ENCODE measurements at regions not wholly inside any gene's neighbourhood (a gene's known extent, or its start where the extent isn't known, plus 50 kb on each side); places are given as distances from the start of the nearest gene placed in this dataset.
A peak's percentile ranks its signal among the peaks of the same experiment; 100 is the strongest.
"Not testable (repeated sequence)": the region's sequence is repeated elsewhere in the genome, so short reads cannot be mapped to it uniquely, and the experiment has no call there.

- DNase-seq (ENCODE audit: low read depth in 6 of 9, low spot score in 9 of 9): peak in 1 of 9 donors; percentile 10
- 95% methylated on average over 6 of the region's 6 CpGs for WGBS
- no peak overlapping the region for H3K4me3 ChIP-seq (ENCODE audit: low read length in 2 of 2)
- H3K27ac ChIP-seq (ENCODE audit: low read depth in 1 of 2, low read length in 1 of 2): no peak overlapping the region
- H3K36me3 ChIP-seq (ENCODE audit: control insufficient read depth in 2 of 2, insufficient read depth in 2 of 2, low read length in 1 of 2): no peaks in the 10 kb centered on the region
- no peaks in the 10 kb centered on the region for H3K27me3 ChIP-seq (ENCODE audit: control insufficient read depth in 2 of 2, insufficient read depth in 1 of 2, low read length in 1 of 2)
- no peaks in the 10 kb centered on the region for H3K9me3 ChIP-seq (ENCODE audit: control insufficient read depth in 2 of 2, insufficient read depth in 1 of 2, low read length in 1 of 2)
- no peaks in the 10 kb centered on the region for H3K4me1 ChIP-seq (ENCODE audit: control insufficient read depth in 2 of 2, insufficient read depth in 2 of 2, low read length in 2 of 2)
Observed at GRCh38 chr7:69208848-69209247, 389.4 kb upstream of the AUTS2 start.

GRCh38 chr7:69211336-69211735 is 386.9 kb upstream of the AUTS2 start:
- H3K4me3 ChIP-seq (ENCODE audit: low read length in 2 of 2): no peak overlapping the region
- no peaks in the 10 kb centered on the region for H3K27me3 ChIP-seq (ENCODE audit: control insufficient read depth in 2 of 2, insufficient read depth in 1 of 2, low read length in 1 of 2)
- H3K4me1 ChIP-seq (ENCODE audit: control insufficient read depth in 2 of 2, insufficient read depth in 2 of 2, low read length in 2 of 2): no peaks in the 10 kb centered on the region
- H3K36me3 ChIP-seq (ENCODE audit: control insufficient read depth in 2 of 2, insufficient read depth in 2 of 2, low read length in 1 of 2): no peaks in the 10 kb centered on the region
- DNase-seq (ENCODE audit: low read depth in 6 of 9, low spot score in 9 of 9): no peak
- no peak overlapping the region for H3K27ac ChIP-seq (ENCODE audit: low read depth in 1 of 2, low read length in 1 of 2)
- 91% methylated on average over 10 of the region's 10 CpGs for WGBS
- no peaks in the 10 kb centered on the region for H3K9me3 ChIP-seq (ENCODE audit: control insufficient read depth in 2 of 2, insufficient read depth in 1 of 2, low read length in 1 of 2)

DNA sequence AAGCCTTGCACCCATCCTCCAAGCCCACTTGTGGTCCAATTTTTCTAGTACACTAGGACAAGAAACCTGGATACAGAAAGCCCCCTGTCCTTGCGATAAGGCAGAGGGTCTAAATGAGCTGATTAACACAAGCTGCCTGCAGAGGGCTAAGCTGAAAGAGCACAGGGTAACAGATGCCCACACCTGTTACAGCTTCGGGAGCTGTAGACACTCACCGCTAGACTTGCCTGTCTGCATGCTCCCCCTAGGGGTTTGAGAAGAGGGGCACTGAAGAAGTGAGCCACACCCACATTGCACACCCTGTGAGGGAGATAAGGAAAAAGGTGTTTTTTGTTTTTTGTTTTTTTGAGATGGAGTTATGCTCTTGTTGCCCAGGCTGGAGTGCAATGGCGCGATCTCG is 386.5 kb upstream of the AUTS2 start:
- WGBS: 69% methylated on average over 6 of the region's 6 CpGs
- peak in 4 of 9 donors; percentile 3 to 43 (median 16) for DNase-seq (ENCODE audit: low read depth in 6 of 9, low spot score in 9 of 9)
- H3K27me3 ChIP-seq (ENCODE audit: control insufficient read depth in 2 of 2, insufficient read depth in 1 of 2, low read length in 1 of 2): no peaks in the 10 kb centered on the region

GRCh38 chr7:69213878-69214277 is 384.4 kb upstream of the AUTS2 start:
- Histone ChIP-seq H3K27ac (ENCODE audit: low read depth in 1 of 2, low read length in 1 of 2) (no peak overlapping the region), H3K4me3 (ENCODE audit: low read length in 2 of 2) (no peak overlapping the region), H3K9me3 (ENCODE audit: control insufficient read depth in 2 of 2, insufficient read depth in 1 of 2, low read length in 1 of 2) (no peaks in the 10 kb centered on the region), H3K27me3 (ENCODE audit: control insufficient read depth in 2 of 2, insufficient read depth in 1 of 2, low read length in 1 of 2) (no peaks in the 10 kb centered on the region), H3K36me3 (ENCODE audit: control insufficient read depth in 2 of 2, insufficient read depth in 2 of 2, low read length in 1 of 2) (no peaks in the 10 kb centered on the region), H3K4me1 (ENCODE audit: control insufficient read depth in 2 of 2, insufficient read depth in 2 of 2, low read length in 2 of 2) (no peaks in the 10 kb centered on the region)
- DNase-seq (ENCODE audit: low read depth in 6 of 9, low spot score in 9 of 9): no peak
- 95% methylated on average over 8 of the region's 8 CpGs for WGBS

More for the DNA sequence above, 386.5 kb upstream of the AUTS2 start:
- Histone ChIP-seq H3K36me3 (ENCODE audit: control insufficient read depth in 2 of 2, insufficient read depth in 2 of 2, low read length in 1 of 2) (no peaks in the 10 kb centered on the region), H3K4me1 (ENCODE audit: control insufficient read depth in 2 of 2, insufficient read depth in 2 of 2, low read length in 2 of 2) (no peaks in the 10 kb centered on the region), H3K4me3 (ENCODE audit: low read length in 2 of 2) (no peak overlapping the region), H3K27ac (ENCODE audit: low read depth in 1 of 2, low read length in 1 of 2) (no peak overlapping the region), H3K9me3 (ENCODE audit: control insufficient read depth in 2 of 2, insufficient read depth in 1 of 2, low read length in 1 of 2) (no peaks in the 10 kb centered on the region)

GRCh38 chr7:69215516-69215915 is 382.8 kb upstream of the AUTS2 start:
- H3K9me3 ChIP-seq (ENCODE audit: control insufficient read depth in 2 of 2, insufficient read depth in 1 of 2, low read length in 1 of 2); DNase-seq (ENCODE audit: low read depth in 6 of 9, low spot score in 9 of 9); H3K4me3 ChIP-seq (ENCODE audit: low read length in 2 of 2); H3K27me3 ChIP-seq (ENCODE audit: control insufficient read depth in 2 of 2, insufficient read depth in 1 of 2, low read length in 1 of 2); H3K27ac ChIP-seq (ENCODE audit: low read depth in 1 of 2, low read length in 1 of 2); H3K4me1 ChIP-seq (ENCODE audit: control insufficient read depth in 2 of 2, insufficient read depth in 2 of 2, low read length in 2 of 2); H3K36me3 ChIP-seq (ENCODE audit: control insufficient read depth in 2 of 2, insufficient read depth in 2 of 2, low read length in 1 of 2): not testable (repeated sequence)
- 97% methylated on average over 10 of the region's 10 CpGs for WGBS

DNA sequence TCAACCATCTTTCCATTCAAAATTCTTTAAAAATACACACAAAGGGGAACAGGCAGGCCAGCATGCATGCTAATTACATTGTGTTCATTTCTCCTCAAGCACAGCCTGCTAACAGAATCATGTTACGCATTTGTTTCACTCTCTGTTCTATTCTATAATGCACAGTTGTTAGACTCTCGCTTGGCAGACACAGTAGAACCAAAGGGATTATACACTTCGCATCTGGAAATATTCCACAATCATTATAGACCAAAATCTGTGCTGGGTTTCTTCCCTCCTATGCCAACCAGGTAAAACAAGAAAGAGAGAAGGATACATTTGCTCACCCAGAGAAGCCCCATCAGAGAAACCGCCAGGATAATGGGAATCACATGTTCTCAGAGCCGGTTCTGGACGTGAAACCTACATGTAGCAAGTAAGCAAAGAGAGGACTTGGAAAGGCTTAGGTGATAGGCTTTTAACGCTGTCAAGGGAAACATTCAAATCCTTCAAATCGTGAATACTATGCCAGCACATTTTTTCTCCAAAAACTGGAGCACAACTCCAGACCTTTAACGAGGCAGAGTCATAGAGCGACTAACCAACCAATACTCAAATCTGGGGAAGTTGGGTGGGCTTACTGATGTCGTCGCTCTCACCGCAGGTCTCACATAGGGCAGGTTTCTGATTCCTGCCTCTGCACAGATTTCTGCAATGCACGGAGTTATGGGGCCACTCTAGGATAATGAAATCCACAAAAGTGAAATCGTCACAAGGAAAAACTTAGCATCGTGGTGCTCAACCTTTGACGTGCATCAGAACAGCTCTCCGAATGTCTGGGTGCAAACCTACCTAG is 380.5 kb upstream of the AUTS2 start:
- DNase-seq (ENCODE audit: low read depth in 6 of 9, low spot score in 9 of 9): no peak
- WGBS: 91% methylated on average over 18 of the region's 18 CpGs
- H3K27ac ChIP-seq (ENCODE audit: low read depth in 1 of 2, low read length in 1 of 2): no peak overlapping the region
- H3K27me3 ChIP-seq (ENCODE audit: control insufficient read depth in 2 of 2, insufficient read depth in 1 of 2, low read length in 1 of 2): no peaks in the 10 kb centered on the region
- no peak overlapping the region for H3K4me3 ChIP-seq (ENCODE audit: low read length in 2 of 2)
- H3K4me1 ChIP-seq (ENCODE audit: control insufficient read depth in 2 of 2, insufficient read depth in 2 of 2, low read length in 2 of 2): no peaks in the 10 kb centered on the region
- no peaks in the 10 kb centered on the region for H3K36me3 ChIP-seq (ENCODE audit: control insufficient read depth in 2 of 2, insufficient read depth in 2 of 2, low read length in 1 of 2)
- H3K9me3 ChIP-seq (ENCODE audit: control insufficient read depth in 2 of 2, insufficient read depth in 1 of 2, low read length in 1 of 2): no peaks in the 10 kb centered on the region

DNA sequence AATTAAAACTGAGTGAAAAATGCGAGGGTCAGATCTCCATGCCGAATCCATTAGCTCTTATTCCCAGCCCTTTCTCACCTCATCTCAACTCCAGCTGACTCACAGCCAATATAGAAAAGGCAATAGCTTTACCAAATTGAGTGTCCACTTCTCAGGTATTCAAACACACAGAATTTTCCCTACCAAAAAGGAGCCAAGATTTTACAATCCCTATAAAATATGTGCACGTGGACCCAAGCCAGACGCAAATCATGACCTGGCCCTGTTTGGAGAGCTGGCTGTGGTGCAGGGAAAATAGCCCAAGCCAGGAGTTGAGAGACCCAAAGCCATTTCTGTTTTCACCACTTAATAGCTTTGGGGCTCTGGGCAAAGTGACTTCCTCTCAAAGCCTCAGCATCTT is 379.7 kb upstream of the AUTS2 start:
- no peaks in the 10 kb centered on the region for H3K9me3 ChIP-seq (ENCODE audit: control insufficient read depth in 2 of 2, insufficient read depth in 1 of 2, low read length in 1 of 2)
- no peaks in the 10 kb centered on the region for H3K4me1 ChIP-seq (ENCODE audit: control insufficient read depth in 2 of 2, insufficient read depth in 2 of 2, low read length in 2 of 2)
- no peaks in the 10 kb centered on the region for H3K27me3 ChIP-seq (ENCODE audit: control insufficient read depth in 2 of 2, insufficient read depth in 1 of 2, low read length in 1 of 2)
- no peak overlapping the region for H3K4me3 ChIP-seq (ENCODE audit: low read length in 2 of 2)
- H3K27ac ChIP-seq (ENCODE audit: low read depth in 1 of 2, low read length in 1 of 2): no peak overlapping the region
- 91% methylated on average over 4 of the region's 4 CpGs for WGBS
- H3K36me3 ChIP-seq (ENCODE audit: control insufficient read depth in 2 of 2, insufficient read depth in 2 of 2, low read length in 1 of 2): no peaks in the 10 kb centered on the region
- DNase-seq (ENCODE audit: low read depth in 6 of 9, low spot score in 9 of 9): no peak

DNA sequence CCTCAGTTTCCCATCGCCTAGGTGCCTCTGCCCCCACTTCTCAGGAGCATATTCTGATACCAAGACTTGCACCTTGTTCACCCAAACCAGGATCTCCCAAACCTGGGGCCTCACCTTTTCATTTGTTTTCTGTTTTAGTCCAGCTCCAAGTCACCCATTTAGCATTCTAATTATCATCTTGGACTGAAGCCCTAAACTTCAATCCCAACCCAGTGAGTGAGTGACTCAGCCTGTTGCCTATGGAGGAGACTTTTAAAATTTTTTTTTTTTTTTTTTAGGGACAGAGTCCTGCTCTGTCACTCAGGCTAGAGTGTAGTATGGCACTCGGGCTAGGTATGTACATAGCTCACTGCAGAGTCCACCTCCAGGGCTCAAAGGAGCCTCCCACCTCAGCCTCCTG is 378.9 kb upstream of the AUTS2 start:
- Histone ChIP-seq H3K27me3 (ENCODE audit: control insufficient read depth in 2 of 2, insufficient read depth in 1 of 2, low read length in 1 of 2) (no peaks in the 10 kb centered on the region), H3K27ac (ENCODE audit: low read depth in 1 of 2, low read length in 1 of 2) (no peak overlapping the region), H3K4me3 (ENCODE audit: low read length in 2 of 2) (no peak overlapping the region), H3K9me3 (ENCODE audit: control insufficient read depth in 2 of 2, insufficient read depth in 1 of 2, low read length in 1 of 2) (no peaks in the 10 kb centered on the region), H3K36me3 (ENCODE audit: control insufficient read depth in 2 of 2, insufficient read depth in 2 of 2, low read length in 1 of 2) (no peaks in the 10 kb centered on the region), H3K4me1 (ENCODE audit: control insufficient read depth in 2 of 2, insufficient read depth in 2 of 2, low read length in 2 of 2) (no peaks in the 10 kb centered on the region)
- WGBS: 85% methylated on average over 2 of the region's 2 CpGs
- no peak for DNase-seq (ENCODE audit: low read depth in 6 of 9, low spot score in 9 of 9)

DNA sequence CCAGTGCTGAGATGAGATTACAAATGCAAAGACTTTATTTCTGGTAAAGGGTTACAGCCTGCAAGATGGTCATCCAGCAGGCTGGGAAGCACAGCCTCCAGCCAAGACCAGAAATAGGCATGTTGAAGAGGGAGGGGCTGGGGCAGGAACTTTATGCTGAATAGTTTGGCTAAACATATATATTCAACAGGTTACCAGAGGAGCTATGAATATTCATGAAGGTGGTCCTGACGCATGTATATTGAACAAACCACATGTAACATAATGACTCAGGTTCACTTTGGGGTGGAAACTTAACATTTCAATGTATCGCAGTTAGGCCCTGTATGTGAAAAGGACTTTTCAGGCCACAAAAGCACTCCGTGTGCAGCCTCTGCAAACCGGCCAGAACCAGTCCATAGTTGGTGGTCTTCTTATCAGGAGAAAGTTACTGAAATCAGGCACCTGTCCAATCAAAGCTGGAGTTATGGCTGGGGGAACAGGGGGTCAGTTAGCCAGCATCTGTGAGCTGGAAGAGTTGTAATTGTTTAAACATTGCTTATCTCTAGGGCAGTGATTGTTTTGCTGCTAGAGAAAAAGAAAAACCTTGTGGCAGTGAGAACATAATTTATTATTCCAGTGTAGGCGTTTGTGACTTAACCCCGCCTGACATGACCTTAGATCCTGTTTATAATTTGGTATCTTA is 372.9 kb upstream of the AUTS2 start:
- H3K27ac ChIP-seq (ENCODE audit: low read depth in 1 of 2, low read length in 1 of 2): no peak overlapping the region
- no peak overlapping the region for H3K4me3 ChIP-seq (ENCODE audit: low read length in 2 of 2)
- no peaks in the 10 kb centered on the region for H3K27me3 ChIP-seq (ENCODE audit: control insufficient read depth in 2 of 2, insufficient read depth in 1 of 2, low read length in 1 of 2)
- H3K36me3 ChIP-seq (ENCODE audit: control insufficient read depth in 2 of 2, insufficient read depth in 2 of 2, low read length in 1 of 2): no peaks in the 10 kb centered on the region
- DNase-seq (ENCODE audit: low read depth in 6 of 9, low spot score in 9 of 9): no peak
- H3K9me3 ChIP-seq (ENCODE audit: control insufficient read depth in 2 of 2, insufficient read depth in 1 of 2, low read length in 1 of 2): no peaks in the 10 kb centered on the region
- WGBS: 96% methylated on average over 6 of the region's 6 CpGs
- H3K4me1 ChIP-seq (ENCODE audit: control insufficient read depth in 2 of 2, insufficient read depth in 2 of 2, low read length in 2 of 2): no peaks in the 10 kb centered on the region

Data from thymus (tissue), 11 donors.